ENCODE measurements at regions not wholly inside any gene's neighbourhood (a gene's known extent, or its start where the extent isn't known, plus 50 kb on each side); places are given as distances from the start of the nearest gene placed in this dataset.
"Not testable (repeated sequence)": the region's sequence is repeated elsewhere in the genome, so short reads cannot be mapped to it uniquely, and the experiment has no call there.

DNA sequence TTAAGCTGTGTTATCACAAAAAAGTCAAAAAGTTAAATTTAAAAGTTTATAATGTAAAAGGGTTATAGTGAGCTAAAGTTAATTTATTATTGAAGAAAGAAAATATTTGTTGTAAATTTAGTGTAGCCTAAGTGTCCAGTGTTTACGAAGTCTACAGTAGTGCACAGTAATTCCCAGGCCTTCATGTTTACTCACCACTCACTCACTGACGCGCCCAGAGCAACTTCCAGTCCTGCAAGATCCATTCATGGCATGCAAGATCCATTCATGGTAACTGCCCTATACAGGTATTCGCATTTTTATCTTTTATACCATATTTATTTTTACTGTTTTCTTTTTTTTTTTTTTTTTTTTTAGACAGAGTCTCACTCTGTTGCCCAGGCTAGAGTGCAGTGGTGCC is 69.5 kb downstream of the TPRA1 start:
- no peak for DNase-seq

DNA sequence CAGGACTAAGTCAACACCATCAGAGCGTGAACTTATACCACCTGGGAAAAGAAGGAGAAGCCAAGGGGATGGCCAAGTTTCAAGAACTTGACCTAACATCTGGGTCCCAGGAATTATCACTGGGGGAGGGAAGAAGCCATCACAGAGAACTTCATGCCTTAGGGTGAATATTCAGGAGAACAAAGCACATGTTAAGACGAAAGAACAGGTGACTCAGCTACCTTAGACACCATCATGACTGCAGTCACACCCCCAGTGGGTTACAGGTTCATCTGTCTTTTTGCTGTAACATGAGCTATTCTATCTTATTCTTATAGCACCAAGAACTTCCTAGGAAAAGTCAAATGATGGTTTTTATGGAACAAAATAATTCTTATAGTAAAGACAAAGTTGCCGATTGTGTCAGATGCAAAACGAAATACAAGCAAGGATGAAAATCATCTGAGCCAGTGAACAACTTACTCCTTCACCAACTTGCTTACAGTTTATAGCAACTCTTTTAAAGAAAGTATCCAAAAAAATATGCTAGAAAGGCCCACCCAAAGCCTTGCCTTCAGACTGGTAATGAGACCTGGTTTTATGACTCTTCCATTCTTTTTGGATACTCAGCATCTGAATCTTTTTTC is 72.0 kb downstream of the TPRA1 start:
- no peak for DNase-seq

DNA sequence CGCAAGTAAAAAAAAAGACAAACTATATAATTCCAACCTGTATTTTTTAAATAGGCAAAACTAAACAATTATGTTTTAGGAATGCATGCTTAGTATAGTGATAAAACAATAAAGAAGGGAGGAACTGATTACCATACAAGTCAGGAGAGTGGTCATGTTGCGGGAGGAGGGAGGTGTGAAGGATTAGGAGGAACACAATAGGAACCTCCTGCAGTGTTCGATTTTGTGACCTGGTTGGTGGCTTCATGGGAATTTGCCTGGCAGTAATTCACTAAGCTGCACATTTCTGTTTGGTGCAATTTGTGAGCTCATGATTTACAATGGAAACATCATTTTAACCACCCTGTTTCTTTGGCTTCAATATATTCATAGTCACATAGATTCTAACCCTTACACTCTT is 78.3 kb downstream of the TPRA1 start:
- no peak for DNase-seq

DNA sequence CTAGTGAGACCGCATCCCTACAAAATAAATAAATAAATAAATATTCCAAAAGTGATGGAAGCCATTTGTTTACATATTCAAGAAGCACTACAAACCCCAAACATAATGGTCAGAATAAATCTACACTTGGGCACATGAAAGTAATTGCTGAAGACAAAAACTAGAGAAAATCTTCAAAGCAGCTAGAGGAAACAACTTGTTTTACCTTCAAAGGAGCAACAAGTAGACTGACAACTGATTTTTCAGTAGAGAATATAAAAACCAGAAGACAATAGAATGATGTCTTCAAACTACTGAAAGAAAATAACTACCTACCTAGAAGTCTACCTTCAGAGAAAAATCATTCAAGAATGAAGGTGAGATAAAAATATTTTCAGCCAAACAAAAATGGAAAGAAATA is 89.4 kb downstream of the TPRA1 start:
- no peak for DNase-seq

DNA sequence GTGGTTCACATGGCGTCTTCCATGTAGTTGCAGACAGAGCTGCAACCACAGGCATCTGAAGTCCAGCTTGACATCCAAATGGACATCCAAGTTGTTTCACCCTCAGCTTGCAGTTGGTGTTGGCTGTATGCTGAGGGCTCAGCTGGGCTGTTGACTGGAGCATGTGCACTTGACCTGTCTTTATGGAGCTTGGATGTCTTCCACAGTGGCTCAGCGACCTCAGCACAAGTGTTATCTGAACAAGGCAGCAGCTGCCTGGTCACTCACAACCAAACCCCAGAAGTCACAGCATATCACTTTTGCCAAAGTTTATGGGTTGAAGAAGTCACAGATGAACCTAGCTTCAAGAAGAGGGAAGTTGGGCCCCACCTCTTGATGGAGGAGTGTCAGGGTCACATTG is 92.9 kb downstream of the TPRA1 start:
- no peak for DNase-seq

DNA sequence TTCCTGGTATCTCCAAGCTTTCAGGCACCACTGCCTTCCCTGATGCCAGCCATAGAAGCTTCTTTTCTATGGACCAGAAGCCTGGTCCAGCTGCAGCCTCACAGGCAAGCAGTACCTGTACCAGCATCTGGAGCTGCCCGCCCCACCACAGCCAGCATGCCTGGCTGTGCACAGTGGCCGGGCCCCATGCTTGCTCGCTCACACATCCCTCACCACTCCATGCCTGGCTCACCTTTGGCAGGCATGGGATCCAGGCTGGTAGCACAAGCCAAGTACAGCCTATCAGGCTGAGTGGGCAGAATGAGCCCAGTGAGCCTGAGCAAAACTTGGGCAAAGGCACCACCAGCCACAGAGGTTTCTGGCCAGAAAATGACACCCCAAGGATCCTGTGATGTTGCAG is 93.4 kb downstream of the TPRA1 start:
- no peak for DNase-seq

DNA sequence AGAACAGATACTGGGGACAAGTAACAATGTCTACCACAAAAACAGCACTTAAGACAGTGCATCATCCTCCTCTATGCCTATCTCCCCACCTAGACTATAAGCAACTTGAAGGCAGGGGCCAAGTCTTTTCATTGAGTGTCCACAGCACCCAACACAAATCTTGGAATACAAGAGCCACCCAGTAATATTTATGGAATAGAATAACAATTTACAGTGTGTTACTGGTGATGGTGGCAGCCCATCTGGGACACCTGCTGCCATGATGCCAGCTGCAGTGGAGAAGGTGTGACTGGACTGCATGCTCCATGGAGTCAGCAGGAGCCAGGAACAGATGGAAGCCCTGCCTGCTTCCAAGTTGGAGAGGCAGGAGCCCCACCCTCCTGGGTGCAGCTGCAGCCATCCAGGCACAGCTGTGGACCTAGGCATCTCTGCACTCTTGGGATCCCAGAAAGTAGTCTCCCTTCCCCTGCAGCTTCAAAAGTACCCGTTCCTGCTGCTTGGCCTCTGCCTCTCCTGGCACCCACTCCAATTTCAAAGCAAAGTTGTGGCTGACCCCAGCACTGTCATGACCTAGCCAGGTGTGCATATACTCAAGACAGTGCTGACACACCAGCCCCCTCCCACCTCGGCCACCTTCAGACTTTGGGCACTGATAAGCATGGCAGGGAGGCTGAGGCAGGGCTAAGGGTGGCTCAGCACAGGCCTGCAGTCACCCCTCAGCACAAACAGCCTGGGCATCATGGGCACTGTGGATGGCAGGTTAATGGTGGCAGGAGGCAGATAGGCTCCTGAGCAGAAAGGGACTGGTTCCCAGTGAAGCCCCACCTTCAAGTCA is 94.5 kb downstream of the TPRA1 start:
- DNase-seq = no peak

DNA sequence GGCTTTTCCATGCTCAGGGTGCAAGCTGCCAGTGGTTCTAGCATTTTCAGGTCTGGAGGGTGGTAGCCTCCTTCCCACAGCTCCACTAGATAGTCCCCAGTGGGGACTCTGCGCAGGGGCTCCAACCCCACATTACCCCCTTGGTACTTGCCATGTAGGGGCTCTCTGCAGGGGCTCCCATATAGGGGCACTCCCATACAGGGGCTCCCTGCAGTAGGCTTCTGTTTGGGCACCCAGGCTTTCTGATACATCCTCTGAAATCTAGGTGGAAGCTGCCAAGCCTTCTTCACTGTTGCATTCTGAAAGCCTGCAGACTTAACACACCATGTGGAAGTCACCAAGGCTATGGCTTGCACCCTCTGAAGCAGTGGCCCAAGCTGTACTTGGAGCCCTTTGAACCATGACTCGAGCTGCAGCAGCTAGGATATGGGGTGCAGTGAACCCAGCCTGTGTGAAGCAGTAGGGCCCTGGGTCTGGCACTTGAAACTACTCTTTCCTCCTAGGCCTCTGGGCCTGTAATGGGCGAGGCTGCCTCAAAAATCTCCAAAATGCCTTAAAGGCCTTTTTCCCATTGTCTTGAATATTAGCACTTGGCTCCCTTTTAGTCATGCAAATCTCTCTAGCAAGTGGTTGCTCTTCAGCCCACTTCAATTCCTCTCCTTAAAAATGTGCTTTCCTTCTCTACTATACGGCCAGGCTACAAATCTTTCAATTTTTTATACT is 96.4 kb downstream of the TPRA1 start:
- DNase-seq = no peak

DNA sequence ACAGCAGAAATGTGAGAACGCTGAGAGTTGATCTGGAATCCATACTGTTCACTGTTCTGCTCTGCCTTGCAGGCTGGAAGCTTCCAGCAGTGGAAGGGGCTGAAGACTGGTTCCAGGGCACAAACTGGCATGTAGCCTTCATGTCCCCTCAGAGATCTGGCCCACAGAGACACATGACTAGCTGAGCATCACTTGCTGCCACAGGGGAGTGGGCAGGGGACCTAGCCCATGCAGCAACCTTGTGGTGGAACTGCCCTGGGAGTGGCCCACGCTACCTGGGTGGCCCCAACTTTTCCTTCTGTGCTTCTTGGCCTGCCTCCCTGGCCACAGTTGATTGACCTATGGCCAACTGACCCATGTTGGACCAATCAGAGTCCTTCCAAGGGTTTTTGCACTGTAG is 98.1 kb downstream of the TPRA1 start:
- DNase-seq = no peak

DNA sequence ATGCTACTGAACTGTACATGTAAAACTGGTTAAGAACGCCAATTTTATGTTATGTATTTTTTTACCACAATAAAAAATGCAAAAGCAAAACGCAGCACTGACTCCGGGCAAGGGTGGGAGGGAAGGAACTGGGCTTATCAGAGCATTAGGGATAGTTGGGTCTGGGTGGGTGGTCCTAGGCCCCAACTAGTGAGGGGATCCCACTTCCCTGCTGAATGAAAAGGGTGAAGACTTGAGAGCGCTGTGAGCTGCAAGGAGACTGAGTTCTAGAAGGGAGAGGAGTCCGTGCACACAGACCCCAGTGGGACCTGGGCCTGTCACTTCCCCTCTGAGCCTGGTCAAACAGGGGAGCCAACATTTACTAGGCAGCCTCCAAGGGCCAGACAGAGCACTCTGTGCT is 98.6 kb downstream of the TPRA1 start:
- no peak for DNase-seq

DNA sequence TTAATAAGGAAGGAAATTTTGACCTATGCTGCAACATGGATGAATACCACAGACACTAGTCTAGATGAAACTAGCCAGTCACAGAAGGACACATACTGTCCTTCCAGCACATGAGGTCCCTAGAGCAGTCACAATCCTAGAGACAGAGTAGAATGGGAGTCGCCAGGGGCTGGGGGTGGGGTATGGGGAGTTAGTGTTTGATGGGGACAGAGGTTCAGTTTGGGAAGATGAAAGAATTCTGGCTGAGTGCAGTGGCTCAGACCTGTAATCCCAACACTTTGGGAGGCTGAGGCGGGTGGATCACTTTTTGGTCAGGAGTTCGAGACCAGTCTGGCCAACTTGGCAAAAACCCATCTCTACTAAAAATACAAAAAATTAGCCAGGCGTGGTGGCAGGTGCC is 99.2 kb downstream of the TPRA1 start:
- no peak for DNase-seq

DNA sequence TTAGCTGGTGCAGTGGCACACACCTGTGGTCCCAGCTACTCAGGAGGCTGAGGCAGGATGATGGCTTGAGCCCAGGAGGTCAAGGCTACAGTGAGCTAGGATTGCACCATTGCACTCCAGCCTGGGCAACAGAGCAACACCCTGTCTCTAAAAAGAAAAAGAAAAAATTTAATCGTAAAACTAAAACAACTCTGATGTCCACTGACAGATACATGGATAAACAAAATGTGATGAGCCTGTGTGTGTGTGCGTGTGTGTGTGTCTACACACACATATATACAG is 99.6 kb downstream of the TPRA1 start:
- not testable (repeated sequence) for DNase-seq

DNA sequence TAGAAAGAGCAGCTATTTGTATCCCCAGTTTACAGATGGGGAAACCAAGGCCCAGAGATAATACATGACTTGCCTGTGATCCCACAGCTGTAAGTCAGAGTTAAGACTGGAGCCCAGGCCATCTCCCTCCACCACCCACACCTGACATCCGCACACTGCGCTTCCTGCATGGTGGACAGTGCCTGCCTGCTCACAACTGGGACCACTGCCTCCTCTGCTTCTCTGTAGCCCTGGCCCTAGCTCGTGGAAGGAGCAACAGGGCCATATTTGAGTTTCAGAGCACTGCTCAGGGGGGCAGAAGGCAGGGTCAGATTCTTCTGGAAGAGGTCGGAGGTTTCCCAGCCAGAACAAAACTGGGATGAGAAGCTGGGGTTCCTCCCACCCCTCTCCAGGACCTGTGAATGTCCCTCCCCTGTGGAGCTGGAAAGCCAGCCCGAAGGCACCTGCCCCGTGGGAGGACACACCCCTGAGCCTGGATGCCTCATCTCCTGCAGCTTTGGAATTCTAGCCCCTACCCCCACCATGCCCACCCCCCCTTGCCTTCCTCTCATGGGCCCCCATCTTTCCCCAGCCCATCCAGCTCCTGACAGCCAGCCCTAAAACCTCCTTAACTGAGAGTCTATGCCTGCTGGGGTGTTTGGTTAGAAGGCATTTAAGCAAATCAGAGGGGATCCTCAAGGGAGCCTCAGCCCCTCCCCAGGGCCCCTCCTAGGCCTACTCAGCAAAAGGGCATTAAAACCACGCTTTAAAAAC is 100.1 kb downstream of the TPRA1 start:
- DNase-seq = no peak

DNA sequence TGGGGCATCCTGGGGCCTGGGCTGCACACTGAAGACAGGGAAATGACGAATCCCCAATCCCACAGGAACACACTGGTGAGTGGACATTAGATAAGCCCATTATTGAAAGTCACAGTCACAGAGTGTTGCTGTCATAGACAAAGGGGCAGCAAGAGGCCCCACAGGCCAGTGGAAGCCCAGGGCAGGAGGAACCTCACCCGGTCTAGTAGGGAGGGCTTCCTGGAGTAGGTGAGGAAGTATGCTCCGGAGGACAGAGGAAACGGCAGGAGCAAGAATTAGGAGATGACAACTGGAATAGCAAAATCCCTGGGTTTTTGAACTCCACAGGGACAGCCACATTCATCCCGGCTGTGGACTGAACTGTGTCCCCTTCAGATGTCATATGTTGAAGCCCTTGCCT is 101.2 kb downstream of the TPRA1 start:
- DNase-seq = no peak

DNA sequence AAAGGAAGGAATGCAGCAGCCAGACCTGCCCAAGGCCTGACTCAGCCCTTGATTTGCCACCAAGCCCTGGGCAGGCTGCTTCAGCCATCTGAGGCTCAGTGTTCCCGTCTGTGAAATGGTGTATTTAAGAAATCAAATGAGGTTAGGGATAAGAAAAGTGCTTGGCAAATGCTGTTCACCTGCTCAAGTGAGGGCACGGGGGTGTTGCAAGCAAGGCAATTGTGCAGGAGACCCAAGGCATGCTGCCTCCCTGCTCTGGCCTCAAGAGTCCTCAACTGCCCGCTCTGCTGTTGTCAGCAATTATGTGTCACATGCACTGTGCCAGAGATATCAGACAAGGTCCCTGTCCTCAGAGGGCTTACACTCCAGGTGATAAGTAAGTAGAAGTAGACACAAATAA is 101.8 kb downstream of the TPRA1 start:
- DNase-seq = no peak

DNA sequence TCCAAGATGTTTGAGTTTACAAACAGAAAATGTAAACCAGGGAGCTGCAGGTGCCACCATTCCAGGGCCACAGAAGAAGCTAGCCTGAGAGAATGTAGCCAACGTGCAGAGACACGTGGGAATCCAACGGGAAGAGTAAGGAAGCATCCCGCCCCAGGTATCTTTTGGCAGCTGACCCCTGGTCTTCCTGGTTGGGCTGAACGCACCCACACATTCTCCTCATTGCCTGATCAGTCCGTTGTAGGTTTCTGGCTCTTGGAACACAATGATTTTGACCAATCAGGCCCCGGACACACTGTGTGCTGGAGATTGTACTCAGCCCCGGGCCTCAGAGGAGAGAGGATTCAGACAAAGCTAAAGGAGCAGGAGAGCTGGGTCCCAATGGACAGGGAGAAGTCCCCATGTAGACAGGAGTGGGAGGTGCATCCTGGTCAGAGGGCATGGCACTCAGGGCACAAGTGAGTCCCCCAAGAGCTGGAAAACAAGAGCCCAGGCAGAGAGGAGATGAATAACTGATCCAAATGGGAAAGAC is 102.3 kb downstream of the TPRA1 start:
- no peak for DNase-seq

DNA sequence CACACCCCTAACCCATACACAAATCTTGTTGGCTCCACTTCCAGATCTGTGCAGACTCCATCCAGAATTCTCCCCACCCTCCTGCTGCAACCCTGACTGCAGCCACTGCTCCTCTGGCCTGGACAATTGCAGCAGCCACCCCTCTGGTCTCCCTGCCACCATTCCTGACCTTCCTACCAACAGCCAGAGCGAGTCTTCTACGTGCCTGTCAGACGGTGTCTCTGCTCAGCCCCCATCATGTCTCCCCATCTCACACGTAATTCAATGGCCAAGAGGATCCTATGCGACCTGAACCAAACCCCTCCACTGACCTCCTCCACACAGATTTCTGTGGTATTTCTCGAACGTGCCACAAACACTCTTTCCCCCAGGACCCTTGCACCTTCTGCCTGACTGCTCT is 103.3 kb downstream of the TPRA1 start:
- no peak for DNase-seq

DNA sequence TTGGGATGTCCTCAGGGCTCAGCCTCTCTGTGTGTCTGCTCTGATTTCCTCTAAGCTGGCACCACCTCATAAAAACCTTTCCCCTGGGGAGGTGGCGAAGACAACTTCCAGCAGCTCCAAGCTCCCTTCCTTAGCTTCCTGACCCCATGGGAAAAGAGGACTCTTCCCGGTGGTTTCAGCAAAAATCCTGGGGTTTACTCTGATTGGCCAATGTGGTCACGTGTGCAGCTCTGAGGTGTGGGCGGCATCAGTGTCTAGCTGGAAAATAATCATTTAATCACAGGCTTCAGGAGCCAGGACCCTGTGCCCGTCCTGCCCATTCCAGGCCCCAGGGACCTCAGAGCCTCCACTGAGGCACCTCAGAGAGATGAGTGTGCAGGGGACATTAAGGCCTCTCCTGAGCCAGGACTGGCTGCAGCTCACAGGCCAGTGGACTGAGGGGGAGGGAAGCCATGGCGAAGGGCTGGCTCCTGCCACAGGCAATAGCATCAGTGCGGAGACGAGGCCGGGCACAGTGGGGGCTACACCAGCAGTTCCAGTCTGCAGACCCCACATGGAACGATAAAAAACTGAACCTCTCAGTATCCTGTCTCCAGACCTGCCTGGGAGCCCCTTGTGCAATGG is 104.1 kb downstream of the TPRA1 start:
- DNase-seq = no peak

DNA sequence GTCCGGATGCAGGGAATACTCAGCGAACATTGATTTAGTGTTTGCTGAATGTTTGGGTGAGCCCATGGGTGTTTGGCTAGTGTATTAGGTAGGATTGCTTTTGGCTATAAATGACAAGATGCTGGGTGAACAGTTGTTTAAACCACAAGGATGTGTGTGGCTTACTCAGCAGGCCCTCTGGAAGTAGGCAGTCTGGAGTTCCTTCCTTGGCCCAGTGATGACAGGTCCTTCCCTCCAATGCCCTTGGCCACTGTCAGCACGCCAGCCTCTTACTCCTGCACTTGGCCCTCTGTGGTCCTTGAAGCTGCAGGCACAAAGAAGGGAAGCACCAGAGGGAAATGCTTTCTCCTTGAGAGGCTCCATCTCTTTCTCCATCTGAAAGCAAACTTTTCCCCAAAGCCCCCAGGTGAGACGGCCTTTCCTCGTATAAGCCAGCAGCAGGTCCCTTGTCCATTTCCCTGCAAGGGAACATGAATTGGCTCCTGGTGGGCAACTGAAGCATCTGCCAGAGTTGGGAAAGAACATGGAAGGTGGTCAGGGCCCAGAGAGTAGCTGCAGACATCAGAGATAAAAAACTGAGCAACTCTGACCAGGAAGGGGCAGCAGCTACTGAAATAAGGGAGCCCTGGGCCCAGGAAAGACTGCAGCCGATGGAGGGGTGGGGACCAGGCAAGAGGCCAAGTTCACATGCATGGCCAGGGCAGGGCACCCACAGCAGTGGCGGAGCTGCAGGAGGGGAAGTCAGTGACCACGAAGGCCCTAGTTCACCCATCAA is 105.0 kb downstream of the TPRA1 start:
- DNase-seq = no peak

DNA sequence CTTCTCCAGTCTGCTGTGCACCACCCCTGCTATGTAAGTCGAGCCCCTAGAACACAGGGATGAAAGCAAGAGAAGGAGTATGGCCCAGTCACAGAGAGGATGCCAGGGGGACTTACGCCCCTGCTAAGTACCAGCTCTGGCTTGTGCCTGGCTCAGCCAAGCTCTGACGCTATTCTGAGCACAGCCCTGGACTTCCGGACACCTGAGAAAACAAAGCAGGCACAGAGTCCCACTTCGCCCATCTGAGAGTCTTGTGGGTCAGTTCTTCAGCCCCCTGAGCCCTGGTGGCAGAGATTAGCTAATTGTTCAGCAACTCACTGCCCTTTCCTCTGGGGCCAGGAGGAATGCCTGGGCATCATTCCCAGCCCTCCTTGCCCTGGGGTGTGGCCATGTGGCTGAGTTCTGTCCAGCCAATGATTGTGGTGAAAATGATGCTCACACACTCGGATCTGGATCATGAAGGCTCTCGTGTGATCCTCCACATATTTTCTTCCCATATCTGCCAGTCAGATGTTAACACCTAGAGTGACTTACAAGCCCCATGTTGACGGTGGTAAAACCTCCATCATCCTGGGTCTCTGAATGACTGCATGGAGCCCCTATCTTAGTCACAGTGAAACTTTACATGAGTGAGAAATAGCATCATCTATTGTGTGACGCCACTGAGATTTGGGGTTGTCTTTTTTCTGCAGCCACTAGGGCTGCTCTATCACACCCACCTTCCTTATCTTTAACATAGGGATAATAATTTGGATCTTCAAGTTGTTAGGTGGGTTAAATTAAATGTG is 105.7 kb downstream of the TPRA1 start:
- DNase-seq = no peak

DNA sequence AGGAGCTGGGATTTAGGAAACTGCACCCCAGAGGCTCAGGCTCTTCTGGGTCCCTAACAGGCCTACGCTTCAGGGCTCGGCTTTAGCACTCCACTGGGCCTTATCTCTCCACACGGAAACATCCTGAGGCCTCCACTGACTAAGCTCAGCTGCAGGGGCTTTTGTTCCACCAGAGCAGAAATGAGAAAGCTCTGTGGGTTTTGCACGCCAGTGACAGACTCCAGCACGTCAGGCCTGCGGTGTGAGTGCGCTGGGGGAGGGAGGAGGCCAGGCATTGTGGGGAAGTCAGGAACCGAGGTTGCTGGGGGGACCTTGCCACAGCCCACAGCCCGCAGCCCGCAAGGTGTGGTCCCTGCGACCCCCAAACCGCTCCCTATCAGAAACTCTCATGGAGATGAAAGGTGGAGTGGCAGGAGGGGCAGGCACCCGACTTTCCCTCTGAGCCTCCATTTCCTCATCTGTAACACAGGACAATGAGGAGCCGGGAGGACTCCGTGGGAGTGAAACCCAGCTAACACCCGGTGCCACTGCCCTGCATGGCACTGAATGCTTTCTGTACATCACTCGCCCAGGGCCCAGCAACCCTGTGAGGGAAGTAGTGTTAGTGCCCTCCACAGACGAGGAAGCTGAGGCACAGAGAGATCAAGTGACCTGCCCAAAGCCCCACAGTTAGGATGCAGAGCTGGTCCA is 106.5 kb downstream of the TPRA1 start:
- no peak for DNase-seq
